Left ventricle myocardium inferior (tissue), 1 donor: ENCODE measurements at regions not wholly inside any gene's neighbourhood (a gene's known extent, or its start where the extent isn't known, plus 50 kb on each side); places are given as distances from the start of the nearest gene placed in this dataset.
A peak's percentile ranks its signal among the peaks of the same experiment; 100 is the strongest.

Source experiments
- DNase-seq: peaks from one replicate; pipeline ENCODE4 v3.0.0-alpha.2; 2020
- H3K27ac ChIP-seq: fragments of 200-600 bp; replicated peaks from 2 replicates; pipeline ENCODE4 v1.8.0; 2021
- H3K27me3 ChIP-seq: fragments of 200-600 bp; 2 replicates; pipeline ENCODE4 v1.8.0; 2021; ENCODE audit warnings: low read depth
- H3K36me3 ChIP-seq: fragments of 200-600 bp; 2 replicates; pipeline ENCODE4 v1.8.0; 2021
- H3K4me1 ChIP-seq: fragments of 200-600 bp; 2 replicates; pipeline ENCODE4 v1.8.0; 2021
- H3K4me3 ChIP-seq: fragments of 200-600 bp; 2 replicates; pipeline ENCODE4 v1.8.0; 2021; ENCODE audit warnings: mild to moderate bottlenecking, moderate library complexity
- H3K9me3 ChIP-seq: fragments of 200-600 bp; replicated peaks from 2 replicates; pipeline ENCODE4 v1.8.0; 2021
- CTCF ChIP-seq: fragments of 200-600 bp; IDR thresholded peaks from 2 replicates; pipeline ENCODE4 v1.8.0; 2021; ENCODE audit warnings: antibody characterized with exemption, mild to moderate bottlenecking, borderline replicate concordance
- intact Hi-C: fragments of 100-400 bp; cut with micrococcal nuclease; formaldehyde crosslinking; loops from one replicate; pipeline ENCODE4 v1.11.0; 2022
- donor health status: DM: no; HTN: yes; CAD: no; lungs with severe emphysema.

DNA sequence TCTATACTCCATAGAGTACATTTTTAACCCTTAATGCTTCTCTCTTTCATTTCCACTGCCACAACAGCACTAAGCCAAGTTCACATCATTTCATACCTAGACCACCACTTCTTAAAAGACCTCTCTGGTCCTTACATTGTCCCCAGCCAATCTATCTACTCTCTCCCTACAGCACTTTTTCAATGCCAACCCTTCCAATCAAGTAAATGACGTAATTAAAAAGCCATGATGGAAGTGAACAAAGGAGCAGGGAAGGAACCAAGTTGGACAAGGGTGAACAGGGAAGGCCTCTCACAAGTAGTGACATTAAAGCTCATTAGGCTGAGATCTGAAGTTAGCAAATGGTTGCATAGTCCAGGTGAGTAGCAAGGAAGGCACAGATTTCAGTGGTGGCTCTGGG lies 195.1 kb upstream of the CCDC150 start:
- no peak for DNase-seq
- no peak overlapping the region for H3K4me3 ChIP-seq
- no peaks in the 10 kb centered on the region for H3K36me3 ChIP-seq
- no peaks in the 10 kb centered on the region for H3K27me3 ChIP-seq
- intact Hi-C loops = no loop called here
- H3K4me1 ChIP-seq = peaks cover 11% of the 10 kb centered on the region
- no peaks in the 10 kb centered on the region for H3K9me3 ChIP-seq
- TF ChIP-seq CTCF = no peak
- H3K27ac ChIP-seq = no peak overlapping the region

DNA sequence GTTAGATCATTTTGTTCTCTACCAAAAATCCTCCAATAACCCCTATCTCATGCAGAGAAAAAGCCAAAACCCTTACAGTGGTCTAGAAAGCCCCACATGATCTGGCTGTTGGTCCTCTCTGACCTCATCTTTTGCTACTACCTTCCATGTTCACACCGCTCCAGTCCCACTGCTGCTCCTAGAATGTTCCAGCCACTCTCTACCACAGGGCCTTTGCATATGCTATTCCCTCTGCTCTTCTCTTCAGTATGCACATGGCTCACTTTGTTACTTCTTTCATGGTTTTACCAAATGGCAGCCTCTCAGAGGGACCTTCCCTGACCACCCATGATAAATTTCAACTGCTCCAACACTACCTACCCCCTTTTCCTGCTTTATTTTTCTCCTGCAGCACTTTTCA lies 193.5 kb upstream of the CCDC150 start:
- DNase-seq = no peak
- Histone ChIP-seq H3K27me3 (no peaks in the 10 kb centered on the region), H3K4me1 (peaks cover 4% of the 10 kb centered on the region), H3K27ac (no peak overlapping the region), H3K36me3 (no peaks in the 10 kb centered on the region), H3K9me3 (no peaks in the 10 kb centered on the region), H3K4me3 (no peak overlapping the region)
- intact Hi-C loops = no loop called here
- no peak for TF ChIP-seq CTCF

GRCh38 chr2:196448407-196449079 lies 191.0 kb upstream of the CCDC150 start:
- DNase-seq = no peak
- Histone ChIP-seq H3K36me3 (no peaks in the 10 kb centered on the region), H3K4me3 (no peak overlapping the region), H3K27me3 (no peaks in the 10 kb centered on the region), H3K27ac (no peak overlapping the region), H3K4me1 (peaks cover 13% of the 10 kb centered on the region), H3K9me3 (no peaks in the 10 kb centered on the region)
- no peak for TF ChIP-seq CTCF
- intact Hi-C loops = no loop called here

GRCh38 chr2:196449083-196449482 lies 190.4 kb upstream of the CCDC150 start:
- no peak for DNase-seq
- peaks cover 13% of the 10 kb centered on the region for H3K4me1 ChIP-seq
- intact Hi-C loops = no loop called here
- no peak for TF ChIP-seq CTCF
- H3K27me3 ChIP-seq = no peaks in the 10 kb centered on the region
- no peak overlapping the region for H3K27ac ChIP-seq
- no peaks in the 10 kb centered on the region for H3K36me3 ChIP-seq
- no peak overlapping the region for H3K4me3 ChIP-seq
- no peaks in the 10 kb centered on the region for H3K9me3 ChIP-seq

- Histone ChIP-seq H3K4me3 (no peak overlapping the region), H3K36me3 (no peaks in the 10 kb centered on the region), H3K9me3 (peaks cover 5% of the 10 kb centered on the region), H3K27ac (peak overlapping the region; percentile 7), H3K4me1 (peaks cover 13% of the 10 kb centered on the region), H3K27me3 (no peaks in the 10 kb centered on the region)
- intact Hi-C loops = loop anchor here (5.0 kb wide), 2 partner anchors 155 to 375 kb away; no protein-coding TSS in a partner anchor
- no peak for TF ChIP-seq CTCF
- DNase-seq = no peak
Measured at GRCh38 chr2:196452758-196453157, 186.8 kb upstream of the CCDC150 start.
